ENCODE measurements at regions not wholly inside any gene's neighbourhood (a gene's known extent, or its start where the extent isn't known, plus 50 kb on each side); places are given as distances from the start of the nearest gene placed in this dataset.

DNA sequence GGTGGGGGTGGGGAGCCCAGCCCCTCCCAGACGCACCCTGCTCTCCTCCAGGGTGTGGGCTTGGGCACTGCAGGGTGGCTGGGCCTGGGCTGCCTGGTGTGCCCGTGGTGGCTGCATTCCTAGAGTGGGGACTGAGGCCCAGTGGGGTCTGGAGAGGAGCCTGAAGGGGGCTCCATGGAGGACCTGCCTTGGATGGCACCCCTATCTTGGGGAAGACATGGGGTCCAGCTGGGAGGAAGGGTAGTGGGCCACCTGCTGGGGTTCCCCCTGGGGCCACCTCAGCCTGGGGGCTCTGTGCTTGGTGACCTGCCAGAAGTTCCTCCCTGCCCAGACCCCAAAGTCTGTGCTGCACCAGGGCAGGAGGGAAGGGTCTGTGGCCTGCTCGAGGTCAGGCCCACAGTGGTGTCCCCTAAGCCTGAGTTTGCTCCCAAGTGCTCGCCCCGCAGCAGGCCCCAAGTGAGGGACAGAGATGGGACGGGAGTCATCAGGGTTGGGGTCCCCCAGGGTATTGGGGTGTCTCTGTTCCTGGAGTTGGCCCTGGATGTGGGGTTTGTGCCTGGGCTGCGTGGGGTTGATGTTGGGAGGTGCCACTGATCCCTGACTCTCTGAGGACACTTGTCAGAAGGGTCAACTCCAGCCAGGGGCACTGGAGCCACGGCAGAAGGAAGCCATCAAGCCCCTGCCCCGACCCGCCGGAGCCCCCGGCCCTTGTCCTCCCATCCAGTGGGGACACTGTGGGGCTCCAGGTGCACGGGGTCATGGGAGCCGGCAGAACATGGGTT, 382.9 kb downstream of the TMEM121 start:
- TF ChIP-seq, protein P1, sequence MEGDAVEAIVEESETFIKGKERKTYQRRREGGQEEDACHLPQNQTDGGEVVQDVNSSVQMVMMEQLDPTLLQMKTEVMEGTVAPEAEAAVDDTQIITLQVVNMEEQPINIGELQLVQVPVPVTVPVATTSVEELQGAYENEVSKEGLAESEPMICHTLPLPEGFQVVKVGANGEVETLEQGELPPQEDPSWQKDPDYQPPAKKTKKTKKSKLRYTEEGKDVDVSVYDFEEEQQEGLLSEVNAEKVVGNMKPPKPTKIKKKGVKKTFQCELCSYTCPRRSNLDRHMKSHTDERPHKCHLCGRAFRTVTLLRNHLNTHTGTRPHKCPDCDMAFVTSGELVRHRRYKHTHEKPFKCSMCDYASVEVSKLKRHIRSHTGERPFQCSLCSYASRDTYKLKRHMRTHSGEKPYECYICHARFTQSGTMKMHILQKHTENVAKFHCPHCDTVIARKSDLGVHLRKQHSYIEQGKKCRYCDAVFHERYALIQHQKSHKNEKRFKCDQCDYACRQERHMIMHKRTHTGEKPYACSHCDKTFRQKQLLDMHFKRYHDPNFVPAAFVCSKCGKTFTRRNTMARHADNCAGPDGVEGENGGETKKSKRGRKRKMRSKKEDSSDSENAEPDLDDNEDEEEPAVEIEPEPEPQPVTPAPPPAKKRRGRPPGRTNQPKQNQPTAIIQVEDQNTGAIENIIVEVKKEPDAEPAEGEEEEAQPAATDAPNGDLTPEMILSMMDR (IDR thresholded peaks at IDR 0.05; ENCODE audit: extremely low read depth in 1 of 2, insufficient read depth in 1 of 2, low read depth in 1 of 2, low read length in 2 of 2) = no peak
- no peak for TF ChIP-seq EZH2 (IDR thresholded peaks at IDR 0.05; ENCODE audit: borderline replicate concordance, low read depth, low read length, severe bottlenecking)
- TF ChIP-seq POLR2AphosphoS5 (IDR thresholded peaks at IDR 0.05; ENCODE audit: insufficient read depth, low read depth, low read length) = no peak

Measured in endothelial cell of umbilical vein (primary cell).